Endothelial cell of umbilical vein (primary cell): ENCODE measurements at regions not wholly inside any gene's neighbourhood (a gene's known extent, or its start where the extent isn't known, plus 50 kb on each side); places are given as distances from the start of the nearest gene placed in this dataset.

ENCODE experiments used
- BruUV-seq: library from RNA; stranded (reverse); fragments of 400-500 nt; replicated peaks from 2 replicates; lab custom pipeline; 2021; lab: Mats Ljungman, UMichigan
- CTCF ChIA-PET: fragments of 300-600, 350-600 bp; sonication (Branson Sonifier 250); formaldehyde crosslinking; loops from one replicate; lab custom pipeline; 2021; ENCODE audit warnings: antibody characterized with exemption, inconsistent platforms; lab: Charles Lee
- POLR2A ChIA-PET: fragments of 300-600, 350-600 bp; sonication (Branson Sonifier 250); formaldehyde crosslinking; loops from one replicate; lab custom pipeline; 2021; ENCODE audit warnings: antibody characterized with exemption, inconsistent platforms; lab: Charles Lee
- DNase-seq: peaks from one replicate; pipeline ENCODE4 v3.0.0-alpha.2; 2011; ENCODE audit warnings: low read depth, low spot score
- FAIRE-seq: peaks from 2 replicates; lab custom pipeline; 2011; peaks lifted over from hg19 to GRCh38; lab: Jason Lieb, UNC
- H2AFZ ChIP-seq: 2 replicates; pipeline ENCODE4 v1.6.0; 2012; ENCODE audit warnings: low read depth, low read length, control low read depth, inconsistent platforms
- H3K27ac ChIP-seq: 2 replicates; pipeline ENCODE4 v1.5.1; 2011; ENCODE audit warnings: low read depth, mild to moderate bottlenecking, control low read depth, low read length, moderate library complexity; ENCODE audit not compliant: insufficient read depth
- H3K27me3 ChIP-seq, 2 experiments: 2 replicates each; pipeline versions ENCODE4 v1.6.0 to v1.6.1; 2011; ENCODE audit warnings: low read length in 2 of 2, mixed read lengths in 1 of 2; ENCODE audit not compliant: control insufficient read depth in 2 of 2, insufficient read depth in 2 of 2
- H3K36me3 ChIP-seq, 2 experiments: 2 replicates in 1 of 2; 3 replicates in 1 of 2; pipeline ENCODE4 v1.5.1; 2011; ENCODE audit warnings: low read length in 2 of 2, mild to moderate bottlenecking in 1 of 2, moderate library complexity in 1 of 2; ENCODE audit not compliant: control insufficient read depth in 2 of 2, insufficient read depth in 2 of 2; ENCODE audit errors: extremely low read depth in 1 of 2
- H3K4me1 ChIP-seq: 3 replicates; pipeline ENCODE4 v1.5.1; 2011; ENCODE audit warnings: mild to moderate bottlenecking, low read length; ENCODE audit not compliant: control insufficient read depth, insufficient read depth; ENCODE audit errors: extremely low read depth
- H3K4me2 ChIP-seq: 2 replicates; pipeline ENCODE4 v1.6.1; 2011; ENCODE audit warnings: low read length, control low read depth, mixed read lengths; ENCODE audit not compliant: insufficient read depth
- H3K4me3 ChIP-seq, 3 experiments: fragments of 200-600 bp in 1 of 3; sonication (generic), shearing (Covaris generic) in 1 of 3; replicated peaks in 1 of 3; 2 replicates each; pipeline ENCODE4 v1.5.1; 2011 to 2016; ENCODE audit warnings: control low read depth in 3 of 3, low read length in 3 of 3, mild to moderate bottlenecking in 2 of 3, inconsistent platforms in 1 of 3, low read depth in 1 of 3, moderate library complexity in 1 of 3; ENCODE audit not compliant: insufficient read depth in 1 of 3
- H3K79me2 ChIP-seq: 2 replicates; pipeline ENCODE4 v1.6.0; 2012; ENCODE audit warnings: low read length, inconsistent platforms; ENCODE audit not compliant: control insufficient read depth, insufficient read depth
- H3K9ac ChIP-seq: replicated peaks from 2 replicates; pipeline ENCODE3; 2011; ENCODE audit warnings: low read length, control low read depth; ENCODE audit not compliant: insufficient read depth; ENCODE audit errors: extremely low read depth
- H3K9me1 ChIP-seq: replicated peaks from 3 replicates; pipeline ENCODE4 v1.6.0; 2011; ENCODE audit warnings: mild to moderate bottlenecking, low read length; ENCODE audit not compliant: control insufficient read depth, insufficient read depth; ENCODE audit errors: extremely low read depth
- H3K9me3 ChIP-seq: replicated peaks from 2 replicates; pipeline ENCODE4 v1.5.1; 2012; ENCODE audit warnings: low read length, inconsistent platforms; ENCODE audit not compliant: control insufficient read depth, insufficient read depth
- H4K20me1 ChIP-seq: replicated peaks from 2 replicates; pipeline ENCODE3; 2011; ENCODE audit warnings: mild to moderate bottlenecking, low read length; ENCODE audit not compliant: control insufficient read depth, insufficient read depth; ENCODE audit errors: extremely low read depth
- CTCF ChIP-seq, 2 donors: IDR thresholded peaks; 1 replicate in 1 of 2; 2 replicates in 1 of 2; pipeline ENCODE4 v1.5.1; 2011; ENCODE audit warnings: low read length in 2 of 2, mild to moderate bottlenecking in 2 of 2, moderate library complexity in 2 of 2, control low read depth in 1 of 2, inconsistent platforms in 1 of 2, low read depth in 1 of 2; ENCODE audit not compliant: insufficient read depth in 1 of 2; ENCODE audit errors: extremely low read depth in 1 of 2
- EZH2 ChIP-seq: IDR thresholded peaks from 2 replicates; pipeline ENCODE4 v1.6.1; 2012; ENCODE audit warnings: borderline replicate concordance, low read depth, mild to moderate bottlenecking, moderate library complexity, low read length, inconsistent platforms; ENCODE audit not compliant: severe bottlenecking
- FOS ChIP-seq: IDR thresholded peaks from 2 replicates; pipeline ENCODE4 v1.6.1; 2011; ENCODE audit warnings: mild to moderate bottlenecking, low read length, moderate library complexity, borderline replicate concordance; ENCODE audit not compliant: insufficient read depth
- GATA2 ChIP-seq: IDR thresholded peaks from 2 replicates; pipeline ENCODE4 v1.7.0; 2011; ENCODE audit warnings: low read depth, mild to moderate bottlenecking, moderate library complexity, mixed read lengths, low read length; ENCODE audit not compliant: insufficient read length, insufficient read depth
- JUN ChIP-seq: IDR thresholded peaks from 2 replicates; pipeline ENCODE4 v1.6.1; 2011; ENCODE audit warnings: borderline replicate concordance, low read depth; ENCODE audit not compliant: insufficient read length, insufficient read depth
- MAX ChIP-seq: IDR thresholded peaks from 2 replicates; pipeline ENCODE4 v1.6.1; 2011; ENCODE audit not compliant: insufficient read depth, insufficient read length
- MYC ChIP-seq: IDR thresholded peaks from one replicate; pipeline ENCODE4 v1.6.1; 2011; ENCODE audit warnings: mild to moderate bottlenecking, low read depth, low read length
- POLR2A ChIP-seq: IDR thresholded peaks from 2 replicates; pipeline ENCODE4 v1.6.1; 2012; ENCODE audit warnings: low read depth, mild to moderate bottlenecking, control low read depth, low read length
- POLR2AphosphoS5 ChIP-seq: IDR thresholded peaks from 2 replicates; pipeline ENCODE4 v1.6.1; 2012; ENCODE audit warnings: low read depth, mild to moderate bottlenecking, control low read depth, low read length, moderate library complexity; ENCODE audit not compliant: insufficient read depth
- dilution Hi-C: fragments of 300-500 bp; cut with MboI; formaldehyde crosslinking; loops from one replicate; pipeline ENCODE4 v1.15.0; 2019; ENCODE audit warnings: low sequenced_read_pairs; ENCODE audit not compliant: extremely low pct_ligation_motif_present
- intact Hi-C: fragments of 100-400 bp; cut with micrococcal nuclease; formaldehyde crosslinking; loops from one replicate; pipeline ENCODE4 v1.10.0; 2022

GRCh38 chr4:81903212-81903611 is 431.5 kb upstream of the RASGEF1B start:
- no peak for DNase-seq
- POLR2A ChIA-PET = no interaction called here
- Histone ChIP-seq H3K9me1 (no peaks in the 10 kb centered on the region), H3K36me3 (no peaks in the 10 kb centered on the region), H3K9ac (no peak overlapping the region), H4K20me1 (no peaks in the 10 kb centered on the region), H3K4me3 (no peak overlapping the region), H3K9me3 (no peaks in the 10 kb centered on the region), H3K27ac (no peak overlapping the region), H3K4me1 (no peaks in the 10 kb centered on the region), H3K4me2 (no peak overlapping the region), H2AFZ (no peak overlapping the region), H3K79me2 (no peaks in the 10 kb centered on the region), H3K27me3 (no peaks in the 10 kb centered on the region)
- CTCF ChIA-PET = no interaction called here
- TF ChIP-seq CTCF (IDR thresholded peaks at IDR 0.05; ENCODE audit: extremely low read depth in 1 of 2, insufficient read depth in 1 of 2, low read depth in 1 of 2, low read length in 2 of 2) = no peak
- TF ChIP-seq POLR2AphosphoS5 = no peak
- no peak for TF ChIP-seq JUN
- no peak for TF ChIP-seq GATA2
- TF ChIP-seq EZH2 = no peak
- no peak for TF ChIP-seq POLR2A
- TF ChIP-seq MAX = no peak
- TF ChIP-seq FOS = no peak
- TF ChIP-seq MYC = no peak
- no peak for FAIRE-seq
- BruUV-seq = no TSS peak
- dilution Hi-C loops = no loop called here
- intact Hi-C loops = no loop called here
